SK-N-SH treated with all-trans-retinoic acid at 6 μM for 48 hours (cell line): ENCODE measurements at regions not wholly inside any gene's neighbourhood (a gene's known extent, or its start where the extent isn't known, plus 50 kb on each side); places are given as distances from the start of the nearest gene placed in this dataset.

Experiments
- ATAC-seq: fragments of 200-7000 bp; cut with Tn5 transposase; 3 replicates; pipeline ENCODE4 v1.9.1; 2020; ENCODE audit warnings: mild to moderate bottlenecking, moderate library complexity
- ARNTL ChIP-seq: fragments of 450-650 bp; formaldehyde crosslinking; IDR thresholded peaks from 2 replicates; pipeline ENCODE4 v1.5.0; 2020; ENCODE audit warnings: low read depth, mild to moderate bottlenecking, moderate library complexity, borderline replicate concordance
- BACH2 ChIP-seq: fragments of 250-450 bp; sonication (Bioruptor Pico); IDR thresholded peaks from 2 replicates; pipeline ENCODE4 v1.9.0; 2021; ENCODE audit warnings: mild to moderate bottlenecking, borderline replicate concordance
- CREB5 ChIP-seq: fragments of 250-450 bp; sonication (Bioruptor Pico); IDR thresholded peaks from 2 replicates; pipeline ENCODE4 v1.5.1; 2020; ENCODE audit warnings: low read depth, mild to moderate bottlenecking, moderate library complexity
- CSDC2 ChIP-seq: fragments of 250-450 bp; sonication (Bioruptor Pico); IDR thresholded peaks from 2 replicates; pipeline ENCODE4 v1.5.0; 2020; ENCODE audit warnings: mild to moderate bottlenecking, moderate library complexity
- CSRNP3 ChIP-seq: fragments of 250-450 bp; sonication (Bioruptor Pico); IDR thresholded peaks from 2 replicates; pipeline ENCODE4 v1.5.1; 2021; ENCODE audit warnings: mild to moderate bottlenecking, moderate library complexity
- ISL1 ChIP-seq: fragments of 250-450 bp; sonication (Bioruptor Pico); IDR thresholded peaks from 2 replicates; pipeline ENCODE4 v2.1.2; 2022; ENCODE audit warnings: mild to moderate bottlenecking, moderate library complexity
- OSR1 ChIP-seq: fragments of 250-450 bp; sonication (Bioruptor Pico); IDR thresholded peaks from 2 replicates; pipeline ENCODE4 v1.8.0; 2022; ENCODE audit warnings: moderate library complexity, mild to moderate bottlenecking, inconsistent platforms
- PPARA ChIP-seq: fragments of 250-450 bp; sonication (Bioruptor Pico); IDR thresholded peaks from 2 replicates; pipeline ENCODE4 v1.5.0; 2020; ENCODE audit warnings: mild to moderate bottlenecking, borderline replicate concordance
- RARB ChIP-seq: fragments of 250-450 bp; sonication (Bioruptor Pico); IDR thresholded peaks from 2 replicates; pipeline ENCODE4 v1.8.0; 2021; ENCODE audit warnings: mild to moderate bottlenecking, moderate library complexity
- SNAI2 ChIP-seq: fragments of 250-450 bp; sonication (Bioruptor Pico); IDR thresholded peaks from 2 replicates; pipeline ENCODE4 v1.5.0; 2020; ENCODE audit warnings: mild to moderate bottlenecking, moderate library complexity
- TCF4 ChIP-seq: fragments of 250-450 bp; sonication (Bioruptor Pico); IDR thresholded peaks from 2 replicates; pipeline ENCODE4 v1.8.0; 2021; ENCODE audit warnings: mild to moderate bottlenecking, moderate library complexity, borderline replicate concordance
- TOX ChIP-seq: fragments of 250-450 bp; sonication (Bioruptor Pico); IDR thresholded peaks from 2 replicates; pipeline ENCODE4 v1.8.0; 2021; ENCODE audit warnings: mild to moderate bottlenecking, moderate library complexity, borderline replicate concordance
- TSHZ2 ChIP-seq: fragments of 250-450 bp; sonication (Bioruptor Pico); IDR thresholded peaks from 2 replicates; pipeline ENCODE4 v1.5.0; 2020; ENCODE audit warnings: mild to moderate bottlenecking, moderate library complexity
- ZC3H10 ChIP-seq: fragments of 250-450 bp; sonication (Bioruptor Pico); IDR thresholded peaks from 2 replicates; pipeline ENCODE4 v1.5.1; 2021; ENCODE audit warnings: mild to moderate bottlenecking, moderate library complexity
- ZFP3 ChIP-seq: fragments of 250-450 bp; sonication (Bioruptor Pico); IDR thresholded peaks from 2 replicates; pipeline ENCODE4 v1.5.0; 2020; ENCODE audit warnings: mild to moderate bottlenecking, moderate library complexity
- ZFP30 ChIP-seq: fragments of 450-650 bp; formaldehyde crosslinking; IDR thresholded peaks from 2 replicates; pipeline ENCODE4 v1.5.0; 2022; ENCODE audit warnings: mild to moderate bottlenecking, moderate library complexity
- ZNF565 ChIP-seq: fragments of 450-650 bp; formaldehyde crosslinking; conservative IDR thresholded peaks from 2 replicates; pipeline ENCODE4 v1.5.0; 2020; ENCODE audit warnings: low read depth, mild to moderate bottlenecking, moderate library complexity
- ZNF70 ChIP-seq: fragments of 450-650 bp; formaldehyde crosslinking; IDR thresholded peaks from 2 replicates; pipeline ENCODE4 v1.5.0; 2020; ENCODE audit warnings: mild to moderate bottlenecking, moderate library complexity
- ZNF8 ChIP-seq: fragments of 450-650 bp; formaldehyde crosslinking; IDR thresholded peaks from 2 replicates; pipeline ENCODE4 v1.5.0; 2020; ENCODE audit warnings: mild to moderate bottlenecking, moderate library complexity
- TF ChIP-seq, protein P1 (sequence below): fragments of 250-450 bp; sonication (Bioruptor Pico); IDR thresholded peaks from 2 replicates; pipeline ENCODE4 v1.8.0; 2020; ENCODE audit warnings: mild to moderate bottlenecking, moderate library complexity, borderline replicate concordance
- TF ChIP-seq, protein P2 (sequence below): fragments of 250-450 bp; sonication (Bioruptor Pico); IDR thresholded peaks from 2 replicates; pipeline ENCODE4 v1.8.0; 2021; ENCODE audit warnings: low read depth, mild to moderate bottlenecking, moderate library complexity, borderline replicate concordance

DNA sequence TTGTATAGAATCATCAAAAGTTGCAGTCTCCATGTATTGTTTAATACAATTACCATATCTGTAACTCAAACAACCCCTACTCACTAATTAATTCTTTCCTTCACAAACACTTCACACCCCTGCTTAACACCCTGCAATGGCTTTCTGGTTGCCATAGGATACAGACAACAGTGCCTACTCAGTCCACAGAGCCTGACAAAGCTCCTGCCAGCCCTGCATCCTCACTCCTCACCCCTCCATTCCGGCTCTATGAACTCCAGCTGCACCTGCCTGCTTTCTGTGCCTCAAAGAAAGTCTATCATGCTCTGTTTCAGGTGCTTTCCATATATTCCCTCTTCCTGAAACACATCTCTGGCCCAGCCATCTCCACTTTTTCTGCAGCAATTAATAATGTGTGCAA lies 253.4 kb downstream of the HACE1 start:
- ATAC-seq, result no peak
- TF ChIP-seq ZC3H10 (CRISPR knock-in tag) (no peak), ZNF8 (CRISPR knock-in tag) (no peak), RARB (CRISPR knock-in tag) (no peak)

DNA sequence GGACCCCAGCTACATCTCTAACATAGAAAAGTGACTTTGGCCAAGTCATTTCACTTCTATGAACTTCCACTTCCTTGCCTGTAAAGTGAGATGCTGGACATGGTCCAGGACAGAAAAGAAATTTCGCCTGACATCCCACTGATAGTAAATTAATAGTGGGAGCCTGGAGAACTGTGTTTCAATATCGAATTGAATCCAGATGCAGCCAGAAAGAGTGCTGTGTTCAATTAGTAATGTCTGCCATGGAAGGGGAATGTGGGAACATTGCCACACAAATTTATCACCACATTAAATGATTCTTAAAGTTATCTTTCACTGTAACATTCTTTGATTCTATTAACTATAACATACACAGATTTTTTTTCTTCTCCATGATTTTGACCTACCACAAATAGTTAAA lies 255.0 kb downstream of the HACE1 start:
- TF ChIP-seq TOX (peak; percentile 45; the same call in 1 of the 2 replicates), ZC3H10 (CRISPR knock-in tag) (0 out of 2 replicates have a peak, but pooled peaks have one; percentile 3), ISL1 (CRISPR knock-in tag) (peak; percentile 75), CREB5 (CRISPR knock-in tag) (no peak), ZFP3 (CRISPR knock-in tag) (no peak), TCF4 (peak; percentile 92), ZNF8 (CRISPR knock-in tag) (no peak)
- peak; percentile 26; the same call in 2 of the 3 replicates for ATAC-seq

DNA sequence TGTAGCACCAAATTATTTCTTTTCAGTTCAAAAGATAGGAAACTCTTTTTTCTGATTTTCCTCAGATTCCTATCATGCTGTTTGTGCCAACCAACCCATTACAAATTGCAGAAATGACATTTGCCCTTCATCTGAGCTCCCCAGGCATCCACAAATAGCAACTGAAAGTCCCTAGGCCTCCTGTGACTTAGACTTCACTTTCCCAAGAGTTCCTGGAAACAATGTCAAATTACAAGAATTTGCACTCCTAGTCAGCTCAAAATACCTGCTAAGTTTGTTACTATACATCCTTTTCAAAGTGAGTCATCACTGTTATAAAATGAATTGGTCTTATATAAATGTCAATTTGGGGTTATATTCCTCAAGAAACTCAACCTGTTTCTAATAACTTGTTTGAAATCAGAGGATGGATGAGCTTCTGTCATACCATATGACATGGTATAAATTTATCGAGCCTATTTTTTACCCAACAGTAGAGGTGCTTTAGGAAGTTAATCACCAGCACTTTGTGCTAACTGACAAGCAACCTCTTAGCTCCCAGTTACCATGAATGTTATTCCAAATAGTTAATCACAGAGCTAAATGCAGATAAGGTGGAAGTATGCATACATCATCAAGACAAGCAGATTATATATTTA lies 256.5 kb downstream of the HACE1 start:
- TF ChIP-seq OSR1 (CRISPR knock-in tag) (no peak), ARNTL (CRISPR knock-in tag) (no peak), RARB (CRISPR knock-in tag) (peak; percentile 77; the same call in 1 of the 2 replicates), ZNF70 (CRISPR knock-in tag) (no peak), ZC3H10 (CRISPR knock-in tag) (peak; percentile 86), BACH2 (CRISPR knock-in tag) (no peak), CSRNP3 (CRISPR knock-in tag) (no peak), CREB5 (CRISPR knock-in tag) (no peak), ZFP3 (CRISPR knock-in tag) (no peak), ISL1 (CRISPR knock-in tag) (peak; percentile 82), ZNF565 (CRISPR knock-in tag) (no peak), TCF4 (no peak; the same call in 1 of the 2 replicates), TOX (peak; percentile 68), CSDC2 (CRISPR knock-in tag) (no peak), ZFP30 (CRISPR knock-in tag) (no peak), SNAI2 (CRISPR knock-in tag) (no peak), PPARA (CRISPR knock-in tag) (no peak), TSHZ2 (CRISPR knock-in tag) (no peak)
- TF ChIP-seq, protein P1, sequence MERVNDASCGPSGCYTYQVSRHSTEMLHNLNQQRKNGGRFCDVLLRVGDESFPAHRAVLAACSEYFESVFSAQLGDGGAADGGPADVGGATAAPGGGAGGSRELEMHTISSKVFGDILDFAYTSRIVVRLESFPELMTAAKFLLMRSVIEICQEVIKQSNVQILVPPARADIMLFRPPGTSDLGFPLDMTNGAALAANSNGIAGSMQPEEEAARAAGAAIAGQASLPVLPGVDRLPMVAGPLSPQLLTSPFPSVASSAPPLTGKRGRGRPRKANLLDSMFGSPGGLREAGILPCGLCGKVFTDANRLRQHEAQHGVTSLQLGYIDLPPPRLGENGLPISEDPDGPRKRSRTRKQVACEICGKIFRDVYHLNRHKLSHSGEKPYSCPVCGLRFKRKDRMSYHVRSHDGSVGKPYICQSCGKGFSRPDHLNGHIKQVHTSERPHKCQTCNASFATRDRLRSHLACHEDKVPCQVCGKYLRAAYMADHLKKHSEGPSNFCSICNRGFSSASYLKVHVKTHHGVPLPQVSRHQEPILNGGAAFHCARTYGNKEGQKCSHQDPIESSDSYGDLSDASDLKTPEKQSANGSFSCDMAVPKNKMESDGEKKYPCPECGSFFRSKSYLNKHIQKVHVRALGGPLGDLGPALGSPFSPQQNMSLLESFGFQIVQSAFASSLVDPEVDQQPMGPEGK (CRISPR knock-in tag), result peak; percentile 80
- TF ChIP-seq, protein P2, sequence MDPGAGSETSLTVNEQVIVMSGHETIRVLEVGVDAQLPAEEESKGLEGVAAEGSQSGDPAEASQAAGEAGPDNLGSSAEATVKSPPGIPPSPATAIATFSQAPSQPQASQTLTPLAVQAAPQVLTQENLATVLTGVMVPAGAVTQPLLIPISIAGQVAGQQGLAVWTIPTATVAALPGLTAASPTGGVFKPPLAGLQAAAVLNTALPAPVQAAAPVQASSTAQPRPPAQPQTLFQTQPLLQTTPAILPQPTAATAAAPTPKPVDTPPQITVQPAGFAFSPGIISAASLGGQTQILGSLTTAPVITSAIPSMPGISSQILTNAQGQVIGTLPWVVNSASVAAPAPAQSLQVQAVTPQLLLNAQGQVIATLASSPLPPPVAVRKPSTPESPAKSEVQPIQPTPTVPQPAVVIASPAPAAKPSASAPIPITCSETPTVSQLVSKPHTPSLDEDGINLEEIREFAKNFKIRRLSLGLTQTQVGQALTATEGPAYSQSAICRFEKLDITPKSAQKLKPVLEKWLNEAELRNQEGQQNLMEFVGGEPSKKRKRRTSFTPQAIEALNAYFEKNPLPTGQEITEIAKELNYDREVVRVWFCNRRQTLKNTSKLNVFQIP (CRISPR knock-in tag), result peak; percentile 68; the same call in 1 of the 2 replicates
- TF ChIP-seq, all 23 proteins: peak for 6
- peak; percentile 40 for ATAC-seq
